Esophagus muscularis mucosa (tissue), 4 donors: ENCODE measurements at regions not wholly inside any gene's neighbourhood (a gene's known extent, or its start where the extent isn't known, plus 50 kb on each side); places are given as distances from the start of the nearest gene placed in this dataset.
A peak's percentile ranks its signal among the peaks of the same experiment; 100 is the strongest.

Experiments used
- DNase-seq: peaks from one replicate; pipeline ENCODE4 v3.0.0-alpha.2; 2017; ENCODE audit errors: extremely low spot score
- H3K27ac ChIP-seq, 4 donors: fragments of 200-600 bp; sonication (generic); replicated peaks in 1 of 4; 1 replicate in 3 of 4; 2 replicates in 1 of 4; pipeline ENCODE4 v1.5.1; 2016 to 2019; ENCODE audit warnings: mild to moderate bottlenecking in 1 of 4
- H3K27me3 ChIP-seq, 4 donors: fragments of 200-600 bp; sonication (generic); one replicate each; pipeline versions ENCODE4 v1.5.1 to v1.6.0; 2016 to 2019
- H3K36me3 ChIP-seq, 4 donors: fragments of 200-600 bp; sonication (generic); one replicate each; pipeline ENCODE4 v1.5.1; 2016 to 2019
- H3K4me1 ChIP-seq, 4 donors: fragments of 200-600 bp; sonication (generic); one replicate each; pipeline ENCODE4 v1.5.1; 2016 to 2019
- H3K4me3 ChIP-seq, 4 donors: fragments of 200-600 bp; sonication (generic); 1 replicate in 2 of 4; 2 replicates in 2 of 4; pipeline ENCODE4 v1.5.1; 2016 to 2019; ENCODE audit warnings: mild to moderate bottlenecking in 4 of 4, moderate library complexity in 1 of 4
- H3K9me3 ChIP-seq, 4 donors: fragments of 200-600 bp; sonication (generic); 1 replicate in 3 of 4; 2 replicates in 1 of 4; pipeline ENCODE4 v1.5.1; 2016 to 2019
- EP300 ChIP-seq: sonication (generic); formaldehyde crosslinking; IDR thresholded peaks from one replicate; pipeline ENCODE4 v1.6.1; 2017; ENCODE audit warnings: antibody characterized with exemption
- POLR2A ChIP-seq: fragments of 450-650 bp; IDR thresholded peaks from one replicate; pipeline ENCODE4 v1.6.1; 2017; ENCODE audit warnings: antibody characterized with exemption, moderate library complexity, mild to moderate bottlenecking, low read depth
- POLR2AphosphoS5 ChIP-seq, 2 donors: sonication (generic); formaldehyde crosslinking; IDR thresholded peaks; one replicate each; pipeline ENCODE4 v1.6.1; 2017; ENCODE audit warnings: antibody characterized with exemption in 2 of 2
- WGBS: methylation state at CpG from one replicate; pipeline ENCODE4 v1.1.5; 2018; 5-methylcytosine and 5-hydroxymethylcytosine counted together
- intact Hi-C: fragments of 100-400 bp; cut with DNase I; formaldehyde crosslinking; loops from one replicate; pipeline ENCODE4 v1.15.1; 2023
- TF ChIP-seq, protein P1 (sequence below), 3 experiments: fragments of 200-600 bp in 2 of 3; fragments of 450-650 bp in 1 of 3; sonication (generic) in 2 of 3; IDR thresholded peaks; one replicate each; pipeline ENCODE4 v1.5.1; 2017 to 2019; ENCODE audit warnings: antibody characterized with exemption in 3 of 3, mild to moderate bottlenecking in 2 of 3, moderate library complexity in 1 of 3

DNA sequence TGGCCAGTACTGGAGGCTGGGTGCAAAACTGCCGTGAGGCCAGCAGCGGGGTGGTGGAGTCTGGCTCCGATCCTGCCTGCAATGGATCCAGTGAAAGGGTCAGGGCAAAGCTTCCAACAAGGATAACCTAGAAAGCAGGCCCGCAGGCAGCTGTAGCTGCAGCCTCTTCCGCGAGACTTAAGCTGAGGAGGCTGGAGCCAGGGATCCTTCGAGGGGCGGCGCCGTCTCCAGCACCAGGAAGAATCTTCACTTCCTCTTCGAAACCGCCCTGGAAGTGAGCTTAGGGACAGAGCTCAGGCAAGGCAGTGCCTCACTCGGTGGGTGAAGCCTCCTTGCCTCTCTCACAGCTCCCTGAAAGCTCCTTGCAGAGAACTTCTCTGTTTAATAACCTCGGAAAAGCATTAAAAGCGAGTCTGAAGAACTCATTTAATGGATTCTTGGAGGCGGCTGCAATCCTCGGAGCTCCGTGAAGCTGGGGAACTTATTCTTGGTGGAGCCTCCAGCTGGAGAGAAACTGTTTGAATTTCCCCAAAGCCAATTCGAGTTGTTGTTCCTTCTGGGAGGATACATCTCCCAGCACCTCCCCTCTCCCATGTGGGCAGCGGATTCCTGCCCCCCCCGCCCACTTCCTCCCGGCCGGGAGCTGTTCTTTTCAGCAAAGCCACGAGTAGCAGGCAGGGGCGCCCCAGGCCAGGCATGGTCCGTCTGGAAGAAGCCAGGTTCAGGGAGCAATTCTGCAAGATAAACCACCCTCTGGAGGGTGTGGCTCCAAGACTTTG is 169.9 kb downstream of the CTTN start:
- Histone ChIP-seq H3K9me3 (no peaks in the 10 kb centered on the region), H3K4me1 (peaks cover 17 to 21% (median 20%) of the 10 kb centered on the region in 4 donors), H3K27ac (peak overlapping the region; percentile 40 to 76 (median 64)), H3K4me3 (peak overlapping the region; percentile 48 to 59 (median 52)), H3K36me3 (no peaks in the 10 kb centered on the region), H3K27me3 (no peaks in the 10 kb centered on the region)
- WGBS: 10% methylated on average over 15 of the region's 26 CpGs
- DNase-seq: no peak
- TF ChIP-seq, protein P1, sequence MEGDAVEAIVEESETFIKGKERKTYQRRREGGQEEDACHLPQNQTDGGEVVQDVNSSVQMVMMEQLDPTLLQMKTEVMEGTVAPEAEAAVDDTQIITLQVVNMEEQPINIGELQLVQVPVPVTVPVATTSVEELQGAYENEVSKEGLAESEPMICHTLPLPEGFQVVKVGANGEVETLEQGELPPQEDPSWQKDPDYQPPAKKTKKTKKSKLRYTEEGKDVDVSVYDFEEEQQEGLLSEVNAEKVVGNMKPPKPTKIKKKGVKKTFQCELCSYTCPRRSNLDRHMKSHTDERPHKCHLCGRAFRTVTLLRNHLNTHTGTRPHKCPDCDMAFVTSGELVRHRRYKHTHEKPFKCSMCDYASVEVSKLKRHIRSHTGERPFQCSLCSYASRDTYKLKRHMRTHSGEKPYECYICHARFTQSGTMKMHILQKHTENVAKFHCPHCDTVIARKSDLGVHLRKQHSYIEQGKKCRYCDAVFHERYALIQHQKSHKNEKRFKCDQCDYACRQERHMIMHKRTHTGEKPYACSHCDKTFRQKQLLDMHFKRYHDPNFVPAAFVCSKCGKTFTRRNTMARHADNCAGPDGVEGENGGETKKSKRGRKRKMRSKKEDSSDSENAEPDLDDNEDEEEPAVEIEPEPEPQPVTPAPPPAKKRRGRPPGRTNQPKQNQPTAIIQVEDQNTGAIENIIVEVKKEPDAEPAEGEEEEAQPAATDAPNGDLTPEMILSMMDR (IDR thresholded peaks at IDR 0.05): peak in 2 of 3 experiments; percentile 12 to 56
- TF ChIP-seq POLR2A: no peak
- peak in 1 of 2 donors; percentile 41 for TF ChIP-seq POLR2AphosphoS5 (IDR thresholded peaks at IDR 0.05)
- intact Hi-C loops: no loop called here

DNA sequence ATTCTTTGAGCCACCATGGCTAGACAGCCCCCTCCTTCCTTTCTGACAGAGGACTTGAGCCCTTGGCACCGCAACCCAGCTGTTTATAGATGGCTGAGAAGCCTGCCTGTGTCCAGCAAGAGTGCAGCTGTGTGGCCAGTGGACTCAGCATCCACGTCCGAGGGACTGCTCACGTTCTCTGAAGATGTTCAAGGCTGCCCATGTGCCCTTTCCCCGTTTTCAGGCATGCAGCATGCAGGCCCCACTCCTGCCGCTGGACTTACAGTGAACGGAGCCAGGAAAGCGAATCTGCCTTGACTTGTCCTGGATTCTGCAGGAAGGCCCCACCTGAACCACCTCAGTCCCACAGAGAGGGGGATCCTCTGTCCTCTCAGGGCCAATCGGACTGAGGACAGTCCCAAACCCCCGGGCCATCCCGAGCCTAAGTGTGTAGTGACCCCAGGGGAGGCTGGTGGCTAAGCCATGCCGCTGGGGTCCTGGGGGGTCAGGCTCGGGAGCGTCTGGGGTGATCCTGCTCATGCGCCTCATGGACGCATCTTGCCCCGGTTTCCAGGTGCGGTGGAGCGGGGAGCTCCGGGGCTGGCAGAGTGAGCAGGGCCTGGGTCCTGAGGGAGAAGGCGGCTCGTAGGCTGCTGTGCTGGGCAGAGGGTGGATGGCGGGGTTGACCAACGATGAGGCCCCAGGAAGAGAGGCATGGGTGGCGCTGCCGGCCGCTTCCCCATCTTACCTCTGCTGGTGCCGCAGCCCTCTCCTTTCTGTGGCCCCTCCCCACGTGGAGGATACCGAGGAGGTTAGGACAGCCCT is 170.7 kb downstream of the CTTN start:
- Histone ChIP-seq H3K9me3 (no peaks in the 10 kb centered on the region), H3K36me3 (no peaks in the 10 kb centered on the region), H3K4me1 (peaks cover 17 to 21% (median 20%) of the 10 kb centered on the region in 4 donors), H3K27me3 (no peaks in the 10 kb centered on the region), H3K27ac (peak overlapping the region in 3 of 4 donors; percentile 58 to 76 (median 69)), H3K4me3 (peak overlapping the region; percentile 48 to 59 (median 52))
- TF ChIP-seq EP300 (no peak), POLR2AphosphoS5 (IDR thresholded peaks at IDR 0.05) (no peak), POLR2A (no peak)
- TF ChIP-seq, protein P1 (IDR thresholded peaks at IDR 0.05): no peak
- no peak for DNase-seq
- intact Hi-C loops: no loop called here
- WGBS: 93% methylated on average over 26 of the region's 30 CpGs

DNA sequence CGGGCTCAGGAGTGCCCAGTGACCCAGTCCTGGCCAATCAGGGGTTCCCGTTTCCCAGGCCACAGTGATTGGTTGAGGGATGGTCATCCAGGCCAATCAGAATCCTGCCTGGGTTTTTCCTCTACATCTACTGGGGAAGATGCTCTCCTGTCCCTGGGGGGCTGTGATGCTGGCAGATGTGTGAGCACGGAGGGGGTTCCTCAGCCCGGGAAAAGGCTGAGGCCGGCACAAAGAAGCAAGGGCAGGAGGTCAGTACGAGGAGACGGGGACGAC is 171.2 kb downstream of the CTTN start:
- peaks cover 17 to 21% (median 20%) of the 10 kb centered on the region in 4 donors for H3K4me1 ChIP-seq
- no peak overlapping the region for H3K4me3 ChIP-seq
- intact Hi-C loops: no loop called here
- no peaks in the 10 kb centered on the region for H3K9me3 ChIP-seq
- DNase-seq: no peak
- TF ChIP-seq POLR2AphosphoS5 (IDR thresholded peaks at IDR 0.05): no peak
- H3K27me3 ChIP-seq: no peaks in the 10 kb centered on the region
- no peak overlapping the region for H3K27ac ChIP-seq
- 91% methylated on average over 8 of the region's 8 CpGs for WGBS
- no peaks in the 10 kb centered on the region for H3K36me3 ChIP-seq

DNA sequence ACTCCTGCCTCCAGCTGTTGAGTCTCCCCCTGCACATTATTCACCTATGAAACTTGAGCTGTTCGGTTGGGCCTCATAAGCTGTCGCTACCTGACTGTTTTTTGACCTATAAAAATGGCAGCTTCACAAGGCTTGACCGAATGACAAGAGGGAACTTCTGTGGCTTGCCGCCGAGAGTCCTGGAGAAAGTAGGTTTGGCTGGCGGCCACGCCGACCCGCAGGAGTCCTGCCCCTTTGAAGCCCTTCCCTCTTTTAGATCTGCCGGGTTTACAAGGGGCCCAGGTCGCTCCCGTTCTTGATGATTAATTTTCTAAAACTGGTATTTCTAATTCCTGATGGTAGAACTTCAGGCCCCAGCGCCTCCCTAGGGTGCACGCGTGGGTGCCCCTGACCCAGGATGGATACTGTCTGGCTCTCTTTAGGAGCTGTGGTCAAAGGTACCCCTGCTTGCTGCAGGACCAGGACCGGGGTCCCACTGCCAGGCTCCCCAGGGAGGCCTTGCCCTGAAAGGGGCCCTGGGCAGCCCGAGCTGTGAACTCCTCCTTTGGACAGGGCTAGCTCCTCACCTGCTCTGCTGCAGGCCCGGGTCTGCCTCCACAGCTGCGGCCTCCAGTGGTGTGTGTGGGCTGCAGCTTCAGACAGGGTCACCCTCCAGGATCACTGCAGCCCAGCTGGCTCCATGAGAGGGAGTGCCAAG is 171.8 kb downstream of the CTTN start:
- TF ChIP-seq EP300 (no peak), POLR2AphosphoS5 (IDR thresholded peaks at IDR 0.05) (no peak), POLR2A (no peak)
- TF ChIP-seq, protein P1 (IDR thresholded peaks at IDR 0.05): no peak
- Histone ChIP-seq H3K36me3 (no peaks in the 10 kb centered on the region), H3K27ac (no peak overlapping the region), H3K9me3 (no peaks in the 10 kb centered on the region), H3K4me1 (peaks cover 17 to 21% (median 20%) of the 10 kb centered on the region in 4 donors), H3K27me3 (no peaks in the 10 kb centered on the region), H3K4me3 (no peak overlapping the region)
- no peak for DNase-seq
- intact Hi-C loops: no loop called here
- 91% methylated on average over 15 of the region's 19 CpGs for WGBS
